Breast epithelium (tissue), 4 donors: ENCODE measurements at regions not wholly inside any gene's neighbourhood (a gene's known extent, or its start where the extent isn't known, plus 50 kb on each side); places are given as distances from the start of the nearest gene placed in this dataset.
A peak's percentile ranks its signal among the peaks of the same experiment; 100 is the strongest.

Experiments
- DNase-seq, 2 donors: peaks; one replicate each; pipeline ENCODE4 v3.0.0-alpha.2; 2019; ENCODE audit warnings: low spot score in 2 of 2
- H3K27ac ChIP-seq, 2 donors: fragments of 200-600 bp; sonication (generic) in 1 of 2; one replicate each; pipeline ENCODE4 v1.5.1; 2016 to 2019; ENCODE audit warnings: mild to moderate bottlenecking in 1 of 2
- H3K27me3 ChIP-seq, 2 donors: fragments of 200-600 bp; sonication (generic) in 1 of 2; one replicate each; pipeline versions ENCODE4 v1.5.1 to v1.6.0; 2017 to 2019; ENCODE audit warnings: control low read depth in 1 of 2, mild to moderate bottlenecking in 1 of 2
- H3K36me3 ChIP-seq: fragments of 200-600 bp; one replicate; pipeline ENCODE4 v1.5.1; 2019
- H3K4me1 ChIP-seq, 2 donors: fragments of 200-600 bp; sonication (generic); one replicate each; pipeline ENCODE4 v1.5.1; 2016 to 2019; ENCODE audit warnings: control low read depth in 1 of 2
- H3K4me3 ChIP-seq, 3 donors: fragments of 200-600 bp; sonication (generic); 1 replicate in 2 of 3; 2 replicates in 1 of 3; pipeline ENCODE4 v1.5.1; 2016 to 2019; ENCODE audit warnings: mild to moderate bottlenecking in 3 of 3, moderate library complexity in 2 of 3
- H3K9me3 ChIP-seq, 2 donors: fragments of 200-600 bp; sonication (generic) in 1 of 2; one replicate each; pipeline ENCODE4 v1.5.1; 2016 to 2019; ENCODE audit warnings: control low read depth in 1 of 2
- CTCF ChIP-seq, 3 donors: fragments of 450-650 bp; IDR thresholded peaks; one replicate each; pipeline ENCODE4 v1.5.1; 2016 to 2017; ENCODE audit warnings: antibody characterized with exemption in 3 of 3, mild to moderate bottlenecking in 3 of 3, moderate library complexity in 3 of 3
- POLR2A ChIP-seq: fragments of 450-650 bp; IDR thresholded peaks from one replicate; pipeline ENCODE4 v1.6.1; 2016; ENCODE audit warnings: antibody characterized with exemption, mild to moderate bottlenecking, moderate library complexity
- POLR2AphosphoS5 ChIP-seq, 3 donors: sonication (generic); formaldehyde crosslinking; IDR thresholded peaks; one replicate each; pipeline ENCODE4 v1.6.1; 2017; ENCODE audit warnings: antibody characterized with exemption in 3 of 3
- intact Hi-C: fragments of 100-400 bp; cut with DNase I; formaldehyde crosslinking; loops from one replicate; pipeline ENCODE4 v1.15.1; 2023; ENCODE audit warnings: low total_unique reads

GRCh38 chr9:86454701-86455615 is 100.7 kb upstream of the TUT7 start:
- H3K4me3 ChIP-seq: peak overlapping the region in 2 of 3 donors; percentile 7 to 27
- TF ChIP-seq POLR2AphosphoS5 (IDR thresholded peaks at IDR 0.05): no peak
- TF ChIP-seq CTCF (IDR thresholded peaks at IDR 0.05): no peak
- TF ChIP-seq POLR2A: no peak
- H3K36me3 ChIP-seq: no peaks in the 10 kb centered on the region
- no peaks in the 10 kb centered on the region for H3K27me3 ChIP-seq
- peak overlapping the region; percentile 78 to 87 for H3K27ac ChIP-seq
- intact Hi-C loops: no loop called here
- H3K4me1 ChIP-seq: peaks cover 0 to 10% of the 10 kb centered on the region in 2 donors
- H3K9me3 ChIP-seq: no peaks in the 10 kb centered on the region
- DNase-seq: peak in 1 of 2 donors; percentile 51

- H3K27ac ChIP-seq: peak overlapping the region; percentile 78 to 87
- H3K4me3 ChIP-seq: no peak overlapping the region
- no peaks in the 10 kb centered on the region for H3K36me3 ChIP-seq
- TF ChIP-seq POLR2A (no peak), CTCF (IDR thresholded peaks at IDR 0.05) (no peak), POLR2AphosphoS5 (IDR thresholded peaks at IDR 0.05) (no peak)
- DNase-seq: peak in 1 of 2 donors; percentile 35
- no peaks in the 10 kb centered on the region for H3K27me3 ChIP-seq
- H3K4me1 ChIP-seq: peaks cover 0 to 10% of the 10 kb centered on the region in 2 donors
- H3K9me3 ChIP-seq: no peaks in the 10 kb centered on the region
- intact Hi-C loops: no loop called here
Observed at GRCh38 chr9:86452201-86452828, 98.1 kb upstream of the TUT7 start.

GRCh38 chr9:86449246-86449645 is 95.0 kb upstream of the TUT7 start:
- intact Hi-C loops: no loop called here
- no peak overlapping the region for H3K4me3 ChIP-seq
- H3K9me3 ChIP-seq: no peaks in the 10 kb centered on the region
- H3K27ac ChIP-seq: no peak overlapping the region
- peaks cover 0 to 10% of the 10 kb centered on the region in 2 donors for H3K4me1 ChIP-seq
- no peak for TF ChIP-seq POLR2A
- TF ChIP-seq CTCF (IDR thresholded peaks at IDR 0.05): no peak
- no peak for TF ChIP-seq POLR2AphosphoS5 (IDR thresholded peaks at IDR 0.05)
- H3K27me3 ChIP-seq: no peaks in the 10 kb centered on the region
- DNase-seq: no peak
- H3K36me3 ChIP-seq: no peaks in the 10 kb centered on the region

- Histone ChIP-seq H3K4me3 (no peak overlapping the region), H3K27ac (no peak overlapping the region), H3K4me1 (no peaks in the 10 kb centered on the region), H3K27me3 (no peaks in the 10 kb centered on the region), H3K9me3 (no peaks in the 10 kb centered on the region), H3K36me3 (no peaks in the 10 kb centered on the region)
- DNase-seq: no peak
- no peak for TF ChIP-seq POLR2AphosphoS5 (IDR thresholded peaks at IDR 0.05)
- TF ChIP-seq POLR2A: no peak
- TF ChIP-seq CTCF (IDR thresholded peaks at IDR 0.05): no peak
- intact Hi-C loops: no loop called here
Observed at GRCh38 chr9:86445671-86446070, 91.5 kb upstream of the TUT7 start.

GRCh38 chr9:86443992-86444391 is 89.8 kb upstream of the TUT7 start:
- DNase-seq: no peak
- H3K4me1 ChIP-seq: no peaks in the 10 kb centered on the region
- H3K27me3 ChIP-seq: no peaks in the 10 kb centered on the region
- no peaks in the 10 kb centered on the region for H3K36me3 ChIP-seq
- no peak overlapping the region for H3K4me3 ChIP-seq
- intact Hi-C loops: no loop called here
- H3K9me3 ChIP-seq: no peaks in the 10 kb centered on the region
- H3K27ac ChIP-seq: no peak overlapping the region
- no peak for TF ChIP-seq POLR2AphosphoS5 (IDR thresholded peaks at IDR 0.05)
- no peak for TF ChIP-seq POLR2A
- no peak for TF ChIP-seq CTCF (IDR thresholded peaks at IDR 0.05)
